ENCODE measurements at regions not wholly inside any gene's neighbourhood (a gene's known extent, or its start where the extent isn't known, plus 50 kb on each side); places are given as distances from the start of the nearest gene placed in this dataset.

DNA sequence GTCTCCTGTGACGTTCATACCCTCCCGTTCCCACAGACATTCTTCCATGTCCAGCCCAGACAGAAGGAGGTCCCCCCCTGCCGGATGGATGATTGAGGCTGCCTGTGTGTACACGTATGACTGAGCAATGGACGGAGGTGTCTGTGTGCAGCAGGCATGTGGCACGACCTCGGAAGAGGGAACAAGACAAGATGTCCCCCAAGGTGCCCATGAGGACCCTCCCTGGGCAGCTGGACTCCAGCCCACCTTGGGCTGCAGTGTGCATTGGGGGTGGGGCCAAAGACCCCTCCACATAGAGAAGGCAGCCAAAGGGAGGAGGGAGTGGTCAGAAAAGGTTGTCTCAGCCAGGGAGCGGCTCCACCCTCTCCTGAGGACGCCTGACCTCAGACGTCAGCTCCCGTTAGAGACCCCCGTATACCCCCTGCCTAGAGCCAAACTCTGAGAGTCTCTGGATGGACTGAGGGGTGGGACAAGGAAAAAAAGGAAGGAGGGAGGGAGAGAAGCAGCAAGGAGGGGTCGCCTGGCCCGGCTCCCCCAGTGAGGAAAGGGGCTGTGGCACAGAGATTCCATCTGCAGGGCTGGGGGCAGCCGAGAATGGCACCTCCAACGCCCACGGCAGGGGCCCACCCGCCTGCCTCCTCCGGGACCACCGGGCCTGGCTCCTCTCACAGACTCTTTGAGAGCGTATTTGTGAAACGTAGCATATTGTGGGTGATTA, 92.9 kb upstream of the BHLHE23 start:
- no peak for DNase-seq

DNA sequence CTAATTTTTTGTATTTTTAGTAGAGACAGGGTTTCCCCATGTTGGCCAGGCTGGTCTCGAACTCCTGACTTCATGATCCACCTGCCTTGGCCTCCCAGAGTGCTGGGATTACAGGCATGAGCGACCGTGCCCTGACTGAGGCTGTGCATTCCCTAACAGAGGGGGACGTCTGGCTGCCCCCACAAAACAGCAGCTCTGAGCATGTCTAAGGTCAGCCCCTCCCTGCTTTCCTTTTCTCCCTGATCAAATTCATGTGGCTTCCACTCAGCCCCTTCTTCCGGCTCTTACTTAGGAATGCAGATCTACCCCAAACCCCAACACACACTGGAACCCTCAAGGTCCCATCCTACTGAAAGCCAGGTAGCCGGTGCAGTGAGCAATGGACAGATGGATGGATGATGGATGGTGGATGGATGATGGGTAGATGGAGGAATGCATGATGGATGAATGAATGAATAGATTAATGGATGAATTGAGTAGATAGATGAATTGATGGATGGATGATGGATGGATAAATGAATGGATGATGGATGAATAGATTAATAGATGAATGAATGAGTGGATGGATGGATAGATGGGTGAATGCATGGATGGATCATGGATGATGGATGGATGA, 91.5 kb upstream of the BHLHE23 start:
- no peak for DNase-seq

DNA sequence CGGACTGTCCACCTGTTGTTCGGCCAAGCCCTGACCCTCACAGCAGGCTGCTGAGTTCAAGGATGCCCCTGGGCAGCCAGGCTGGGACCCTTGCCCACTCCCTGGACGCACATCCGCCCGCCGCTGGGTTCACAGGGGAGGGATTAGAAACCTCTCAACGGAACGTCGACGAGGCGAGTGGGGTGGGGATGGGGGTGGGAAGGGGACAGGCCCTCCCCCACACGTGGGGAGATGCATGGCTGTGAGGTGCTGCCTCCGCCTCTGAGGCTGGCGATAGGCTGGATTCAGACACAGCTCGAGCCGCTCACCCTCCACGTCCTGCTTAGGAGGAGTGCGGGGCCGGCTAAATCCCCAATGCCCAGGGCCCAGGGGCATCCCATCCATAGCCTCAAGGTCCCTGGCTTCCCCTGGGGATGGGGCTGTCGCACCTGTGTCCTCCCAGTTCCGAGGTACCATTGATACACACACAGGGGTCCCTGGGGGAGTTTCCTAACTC, 90.6 kb upstream of the BHLHE23 start:
- no peak for DNase-seq

DNA sequence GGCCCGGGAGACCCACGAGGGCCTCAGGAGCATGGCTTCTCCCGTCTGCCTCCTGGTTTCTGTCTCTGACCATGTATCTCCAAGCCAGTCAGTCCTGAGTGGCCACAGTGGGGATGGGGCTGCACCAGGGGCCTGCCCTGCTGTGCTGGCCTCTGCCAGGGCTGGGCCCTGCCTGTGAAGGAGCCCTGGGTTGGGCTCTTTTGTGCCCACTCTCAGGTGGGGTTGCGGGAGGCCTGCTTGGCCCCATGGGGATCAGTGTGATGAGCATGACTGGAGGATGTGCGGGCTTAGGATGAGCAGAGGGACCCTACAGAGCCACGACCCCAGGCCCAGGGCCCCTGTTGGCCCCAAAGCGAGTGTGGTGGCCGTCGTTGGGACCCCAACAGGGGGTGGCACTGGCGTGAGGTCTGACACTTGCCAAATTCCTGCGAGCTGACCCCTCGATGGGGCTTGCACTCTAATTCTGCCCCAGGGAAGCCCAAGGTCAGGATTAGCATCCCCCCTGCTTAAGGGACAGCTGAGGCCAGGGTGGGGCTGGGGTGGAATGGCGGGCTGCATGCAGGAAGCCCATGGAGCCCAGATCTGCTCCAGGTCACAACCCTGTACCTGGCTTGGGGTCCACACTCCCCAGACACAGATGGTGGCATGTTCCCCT, 90.0 kb upstream of the BHLHE23 start:
- no peak for DNase-seq

DNA sequence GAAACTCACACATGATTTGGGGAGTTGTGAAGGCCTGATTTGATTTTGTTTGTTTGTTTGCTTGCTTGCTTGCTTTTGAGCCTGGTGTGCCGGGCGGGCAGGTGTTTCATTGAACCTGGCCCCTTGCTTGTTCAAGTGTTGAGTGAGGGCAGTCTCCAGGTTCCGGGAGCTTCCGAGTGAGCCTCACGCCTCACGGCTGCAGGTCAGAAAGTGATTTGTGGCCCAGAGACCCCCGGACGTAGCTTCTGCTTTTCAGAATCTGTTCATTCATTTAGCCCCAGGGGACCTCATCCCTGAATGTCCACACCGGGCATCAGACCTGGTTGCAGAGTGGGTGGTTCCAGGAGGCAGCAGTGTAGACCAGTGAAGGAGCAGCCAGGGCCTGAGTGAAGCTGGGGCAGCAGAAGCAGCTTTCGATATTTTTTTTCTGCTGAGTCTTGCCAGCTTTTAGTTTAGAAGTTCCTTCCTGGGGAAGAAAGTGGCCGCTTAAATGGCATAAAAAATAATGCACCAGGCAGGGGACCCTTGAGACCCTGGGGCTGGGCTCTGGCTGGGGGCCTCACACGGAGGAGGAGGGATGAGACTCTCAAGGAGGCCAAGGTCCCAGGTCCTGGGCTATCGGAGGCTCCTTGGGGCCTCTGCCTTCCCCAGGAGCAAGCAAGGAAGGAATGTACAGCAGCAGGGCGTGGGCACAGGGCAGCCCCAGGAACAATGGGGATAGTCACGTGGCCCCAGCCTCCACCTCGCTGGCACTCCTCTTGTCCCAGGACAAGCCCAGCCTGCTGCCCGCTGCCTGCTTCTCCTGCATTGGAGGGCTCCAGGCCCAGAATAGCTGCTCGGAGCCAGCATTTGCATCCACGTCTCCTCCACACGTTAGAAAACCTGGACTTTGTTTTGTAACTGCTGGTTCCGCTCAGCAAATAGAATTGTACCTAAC, 89.2 kb upstream of the BHLHE23 start:
- no peak for DNase-seq

DNA sequence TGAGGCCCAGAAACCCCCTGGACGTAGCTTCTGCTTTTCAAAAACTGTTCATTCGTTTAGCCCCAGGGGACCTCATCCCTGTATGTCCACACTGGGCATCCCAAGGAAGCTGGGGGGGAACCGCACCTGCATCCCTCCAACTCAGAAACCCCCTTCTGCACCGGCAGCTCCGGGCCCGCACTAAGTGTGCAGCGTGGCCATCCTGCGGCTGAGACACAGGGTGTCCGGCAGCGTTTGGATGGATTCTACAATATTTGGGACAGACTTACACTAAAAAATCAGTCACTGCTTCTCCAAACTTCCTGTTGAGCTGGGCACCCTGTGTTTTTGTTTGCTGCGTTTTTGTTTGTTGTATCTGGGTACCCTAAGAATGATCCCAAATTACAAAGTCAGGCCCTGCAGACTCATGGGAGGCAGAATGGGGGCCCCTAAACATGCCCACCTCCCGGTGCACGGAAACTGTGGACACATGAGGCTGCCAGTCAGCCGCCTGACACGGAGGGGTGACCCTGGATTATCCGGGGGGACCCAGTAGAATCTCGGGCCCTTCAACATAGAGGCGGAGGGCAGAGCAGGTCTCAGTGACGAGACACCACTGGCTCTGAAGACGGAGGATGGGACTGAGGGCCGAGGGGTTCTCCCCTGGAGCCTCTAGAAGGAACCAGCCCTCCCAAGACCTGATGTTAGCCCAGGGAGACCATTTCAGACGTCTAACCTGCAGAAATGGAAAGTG, 88.2 kb upstream of the BHLHE23 start:
- DNase-seq = no peak

DNA sequence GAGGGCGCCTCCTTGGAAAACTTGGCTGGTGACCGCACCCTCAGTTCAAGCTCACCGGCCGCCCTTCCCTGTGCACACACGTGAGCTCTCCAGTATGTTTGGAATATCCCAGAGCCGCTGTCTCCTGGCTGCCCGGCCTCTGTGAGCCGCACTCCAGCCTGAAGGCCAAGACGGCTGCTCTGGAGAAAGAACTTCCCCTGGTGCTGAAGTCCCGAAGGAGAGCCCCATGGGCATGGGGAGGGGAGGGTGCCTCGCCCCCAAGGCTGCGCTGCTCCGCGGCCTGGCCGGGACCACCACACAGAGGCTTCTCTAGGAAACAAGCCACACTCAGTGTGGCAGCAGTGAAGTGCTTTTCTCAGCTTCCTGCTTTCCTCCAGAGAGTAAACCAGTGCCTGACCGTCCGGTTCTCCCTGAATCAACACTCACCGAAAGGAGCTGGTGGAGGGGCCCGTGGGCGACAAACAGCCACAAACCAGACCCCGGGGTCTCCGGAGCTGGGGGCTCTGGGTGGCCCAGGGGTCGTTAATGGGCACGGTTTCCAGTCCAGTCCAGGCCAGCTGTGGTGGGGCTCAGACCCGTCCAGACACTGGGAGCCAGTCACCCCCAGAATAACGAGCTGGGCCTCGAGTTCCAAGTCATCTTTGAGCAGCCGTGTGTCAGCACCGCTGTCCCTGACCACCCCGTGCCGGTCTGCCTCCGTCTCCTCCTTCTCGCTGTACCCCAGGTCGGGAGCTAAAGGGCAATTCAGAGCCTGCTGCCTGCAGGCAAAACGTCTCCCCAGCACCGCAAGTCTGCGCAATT, 87.4 kb upstream of the BHLHE23 start:
- no peak for DNase-seq

DNA sequence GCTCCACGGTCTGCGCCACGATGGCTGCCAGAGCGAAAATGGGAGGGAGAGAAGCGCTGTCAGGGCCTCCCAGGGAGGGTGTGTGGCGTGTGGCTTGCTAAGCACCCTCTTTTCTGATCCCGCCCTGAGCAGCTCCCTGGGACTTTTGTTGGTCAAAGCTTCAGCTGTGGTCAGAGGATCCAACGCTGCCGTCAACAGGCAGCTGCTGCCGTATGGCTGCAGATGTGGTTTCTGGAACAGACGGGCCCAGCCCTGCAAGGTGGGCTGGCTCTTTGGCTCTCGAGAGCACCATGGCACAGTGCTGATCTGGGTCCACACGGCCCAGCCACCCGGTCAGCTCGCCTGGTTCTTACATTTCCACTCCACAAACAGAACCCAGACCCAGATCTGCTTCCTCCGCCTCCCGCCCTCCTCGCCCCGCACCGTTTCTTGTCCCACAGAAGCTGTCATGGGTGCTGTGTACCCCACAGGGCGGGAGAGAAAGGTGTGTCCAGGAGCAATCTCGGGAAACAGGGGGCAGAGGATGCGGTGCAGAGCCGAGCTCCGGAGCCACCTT, 86.0 kb upstream of the BHLHE23 start:
- DNase-seq = no peak

DNA sequence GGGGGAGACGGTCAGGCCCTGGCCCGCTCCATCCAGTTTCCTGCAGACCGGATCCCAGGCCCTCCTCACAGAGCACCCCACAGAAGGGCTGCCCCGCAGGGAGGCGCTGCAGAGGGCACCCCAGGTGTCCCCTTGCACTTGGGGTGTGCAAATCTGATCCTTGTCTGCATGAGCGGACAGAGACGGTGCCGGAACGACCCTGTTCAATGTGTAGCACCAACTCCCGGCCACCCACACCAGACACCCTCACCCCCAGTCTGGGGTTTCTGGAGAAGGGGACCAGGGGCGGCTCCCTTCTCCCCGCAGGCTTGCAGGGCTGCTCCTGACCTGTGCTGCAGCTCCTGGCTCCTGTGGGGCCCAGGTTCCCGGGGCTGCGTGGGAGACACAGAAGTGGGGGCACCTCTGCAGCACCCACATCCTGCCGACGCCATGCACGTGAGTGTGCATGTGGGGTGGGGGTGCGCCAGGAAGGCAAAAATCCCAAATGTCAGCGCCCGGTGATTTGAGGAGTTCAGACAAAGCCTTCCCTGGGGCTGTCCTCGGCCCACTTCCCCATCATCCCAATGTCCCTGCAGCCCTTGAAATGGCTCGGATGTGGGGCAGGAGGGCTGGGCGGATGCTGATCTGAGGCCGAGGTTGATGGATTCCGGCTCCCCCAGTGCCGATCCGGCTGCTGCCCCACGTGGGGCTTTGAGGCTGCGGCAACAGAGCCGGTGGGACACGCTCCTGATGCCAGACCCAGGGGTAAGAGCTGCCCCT, 85.3 kb upstream of the BHLHE23 start:
- no peak for DNase-seq

DNA sequence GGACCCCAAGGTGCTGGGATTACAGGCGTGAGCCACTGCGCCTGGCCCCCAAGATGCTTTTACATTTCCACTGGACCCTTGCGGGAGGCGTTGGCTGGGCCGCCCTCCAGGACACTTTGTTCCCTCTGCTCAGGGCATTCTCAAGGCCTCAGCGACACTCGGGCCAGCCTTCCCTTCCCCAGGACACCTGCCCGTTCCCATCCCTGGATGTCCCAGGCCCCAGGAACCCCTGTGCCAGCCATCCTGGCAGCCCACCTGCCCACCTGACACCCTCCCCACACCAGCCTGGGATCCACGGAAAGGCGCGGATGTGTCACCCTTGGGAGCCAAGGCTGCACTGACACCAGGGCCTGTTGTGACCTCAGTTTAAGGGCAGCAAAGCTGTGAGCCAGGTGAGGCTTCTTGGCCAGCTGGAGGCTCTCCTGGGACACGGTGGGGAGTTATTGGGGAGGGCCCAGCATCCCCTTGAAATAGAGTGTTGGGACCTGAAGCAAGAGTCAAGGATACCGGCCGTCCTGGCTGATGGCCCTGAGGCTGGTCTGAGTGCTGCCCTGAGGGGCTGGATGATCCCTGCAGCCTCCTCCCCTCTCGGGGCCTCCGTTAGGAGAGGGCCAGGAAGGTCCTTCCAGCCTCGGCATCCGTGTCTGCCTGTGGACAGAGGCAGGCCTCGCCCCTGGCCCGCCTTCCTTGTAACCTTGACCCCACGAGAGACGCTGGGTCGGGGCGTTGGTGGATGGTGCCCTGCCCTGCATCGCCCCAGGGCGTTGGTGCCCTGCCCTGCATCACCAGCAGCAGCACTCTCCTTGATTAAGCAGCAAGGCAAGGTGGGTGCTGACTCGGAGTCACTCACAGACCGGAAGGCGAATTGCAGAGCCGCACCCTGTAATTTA, 84.2 kb upstream of the BHLHE23 start:
- no peak for DNase-seq

DNA sequence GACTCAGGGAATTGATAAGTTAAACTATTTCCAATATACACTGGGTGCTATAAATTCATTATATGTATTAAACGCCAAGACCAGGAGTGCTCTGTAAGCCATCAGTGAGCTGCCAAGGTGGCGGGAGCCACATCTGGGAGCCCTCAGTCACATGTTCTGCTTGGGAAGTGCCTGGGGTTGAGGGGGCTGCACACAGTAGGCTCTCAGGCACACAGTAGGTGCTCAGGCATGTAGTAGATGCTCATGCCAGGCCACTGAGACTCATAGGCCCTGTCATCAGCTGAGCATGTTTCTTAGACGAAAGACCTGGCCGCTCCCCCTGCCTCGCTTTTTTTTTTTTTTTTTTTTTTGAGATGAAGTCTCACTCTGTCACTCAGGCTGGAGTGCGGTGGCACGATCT, 83.3 kb upstream of the BHLHE23 start:
- no peak for DNase-seq

DNA sequence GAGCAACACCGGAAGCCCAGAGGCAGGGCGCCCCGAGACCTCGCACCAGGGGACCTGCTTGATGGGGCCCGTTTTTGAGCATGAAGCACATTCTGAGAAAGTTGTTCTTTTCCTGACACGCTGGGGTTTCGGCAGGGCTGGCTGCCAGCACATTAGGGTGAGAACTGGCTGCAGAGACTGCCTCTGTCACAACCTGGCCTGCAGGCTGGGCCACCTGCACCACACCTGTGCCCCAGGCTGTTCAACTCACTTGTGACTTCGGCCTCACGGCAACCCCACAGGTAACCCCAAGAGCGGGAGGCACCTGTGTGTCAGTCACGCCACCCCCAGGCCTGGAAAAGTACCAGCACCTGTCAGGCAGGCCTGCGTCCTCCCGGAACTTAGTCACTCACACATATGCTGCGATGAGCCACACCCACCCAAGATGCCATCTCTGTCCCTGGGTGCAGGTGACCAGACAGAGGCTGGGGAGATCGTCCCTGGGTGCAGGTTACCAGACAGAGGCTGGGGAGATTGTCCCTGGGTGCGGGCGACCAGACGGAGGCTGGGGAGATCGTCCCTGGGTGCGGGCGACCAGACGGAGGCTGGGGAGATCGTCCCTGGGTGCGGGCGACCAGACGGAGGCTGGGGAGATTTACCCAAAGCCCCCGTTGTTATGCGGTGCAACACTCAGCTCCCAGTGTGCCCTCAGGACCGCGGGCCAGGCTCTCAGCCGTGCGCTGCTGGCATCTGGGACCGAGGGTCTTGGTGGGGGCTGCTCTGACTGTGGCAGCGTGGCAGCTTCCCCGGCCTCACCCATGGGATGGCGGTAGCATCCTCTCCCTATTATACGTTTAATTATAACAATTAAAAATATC, 82.5 kb upstream of the BHLHE23 start:
- no peak for DNase-seq

DNA sequence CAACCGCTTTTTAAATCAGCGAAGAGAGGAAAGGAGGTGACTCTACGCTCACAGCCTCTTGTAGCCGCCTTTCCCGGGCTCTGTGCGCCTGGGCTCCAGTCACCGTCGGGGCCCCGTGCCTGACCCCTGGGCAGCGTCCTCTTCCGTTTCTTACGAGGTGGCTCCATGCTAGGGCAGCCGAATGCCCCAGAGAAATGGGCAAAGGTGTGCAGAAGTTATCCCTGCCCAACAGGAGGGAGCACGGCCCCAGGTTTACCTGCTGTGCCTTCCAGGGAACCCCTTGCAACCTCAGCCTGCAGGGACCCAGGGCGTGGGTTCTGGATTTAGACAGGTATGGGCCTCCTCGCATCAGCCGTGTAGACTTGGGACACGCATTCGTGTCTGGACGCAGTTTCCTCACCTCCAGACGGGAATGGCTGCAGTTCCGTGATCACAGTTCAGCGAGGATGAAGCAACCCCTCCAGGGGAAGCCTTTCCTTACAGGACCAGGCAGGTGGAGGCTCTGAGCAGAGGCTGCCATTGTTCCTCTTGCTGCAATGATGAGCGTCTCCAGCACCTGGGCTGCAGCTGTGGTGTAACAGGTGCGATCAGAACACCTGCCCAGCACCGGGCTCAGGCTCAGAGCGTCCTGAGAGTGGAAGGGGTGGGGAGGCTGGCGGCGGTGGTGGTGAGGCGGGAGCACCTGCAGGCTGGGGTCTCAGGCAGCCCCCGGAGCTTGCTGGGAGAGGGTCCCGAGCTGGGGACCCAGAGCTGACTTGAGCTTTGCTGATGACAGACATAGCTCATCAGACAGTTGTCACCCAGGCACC, 81.3 kb upstream of the BHLHE23 start:
- DNase-seq = no peak

DNA sequence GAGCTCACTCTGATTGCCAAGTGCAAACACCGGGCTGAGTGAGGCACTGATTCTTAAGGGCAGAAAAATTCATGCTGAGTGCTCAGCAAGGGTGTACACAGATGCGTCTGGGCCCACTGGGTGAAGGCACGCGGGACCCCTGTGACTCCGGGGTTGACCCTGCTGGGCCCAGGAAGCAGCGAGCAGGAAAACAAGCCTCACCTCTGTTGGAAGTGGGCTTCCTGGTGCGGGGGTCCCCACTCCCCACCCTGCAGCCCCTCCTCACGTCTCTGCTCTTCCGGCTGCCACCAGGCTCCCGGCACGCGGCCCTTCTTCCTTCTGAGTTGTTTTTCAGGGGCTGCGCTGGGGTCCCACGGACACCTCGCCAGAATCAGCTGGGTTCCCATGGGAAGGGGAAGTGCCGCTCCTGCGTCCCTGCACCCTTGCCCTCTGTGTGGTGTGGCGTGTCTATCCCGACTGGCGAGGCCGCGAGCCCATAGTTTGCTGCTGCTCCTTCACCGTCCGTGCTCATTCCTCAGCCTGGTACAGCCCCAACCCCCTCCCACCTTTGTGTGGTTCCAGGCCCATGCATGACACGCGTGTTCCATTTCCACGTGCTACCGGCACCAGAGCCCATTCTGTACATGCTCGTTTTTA, 80.6 kb upstream of the BHLHE23 start:
- DNase-seq = no peak

DNA sequence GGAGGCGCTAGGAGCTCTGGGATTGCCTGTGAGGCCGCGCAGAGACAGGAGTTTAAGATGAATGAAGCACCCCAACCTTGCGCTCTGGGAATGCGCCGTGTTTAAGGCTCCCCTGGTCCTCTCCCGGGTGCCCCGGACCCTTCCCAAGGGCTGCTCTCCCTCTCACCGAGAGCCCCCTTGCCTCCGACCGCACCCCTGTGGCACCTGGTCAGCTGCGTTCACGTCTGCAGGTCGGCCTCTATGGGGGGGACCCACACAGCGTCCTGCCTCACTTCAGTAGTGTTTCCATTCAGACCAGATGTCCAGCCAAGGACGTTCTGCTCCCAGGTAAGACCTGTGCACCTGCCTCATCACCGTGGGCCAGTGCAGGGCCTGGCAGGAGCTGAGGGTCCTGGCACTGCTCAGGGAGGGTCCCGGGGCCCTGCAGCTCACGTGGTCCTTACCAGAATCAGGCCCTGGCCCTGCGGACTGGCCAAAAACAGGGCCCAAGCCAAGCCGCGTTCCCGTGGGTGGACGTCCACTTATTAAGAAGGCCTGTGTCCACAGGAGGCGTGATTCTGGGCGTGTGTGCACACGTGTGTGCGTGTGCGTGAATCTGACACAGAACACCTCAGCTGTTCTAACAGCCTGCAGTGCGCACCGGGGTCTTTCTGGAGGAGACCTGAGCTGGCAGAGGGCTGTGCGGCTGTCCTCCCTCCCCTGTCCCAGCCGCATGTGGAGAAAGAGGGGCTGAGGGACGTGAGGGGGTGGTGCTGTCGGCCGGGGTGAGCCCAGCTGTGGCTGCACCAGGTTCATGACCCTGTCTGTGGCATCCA, 79.9 kb upstream of the BHLHE23 start:
- DNase-seq = no peak

All from suppressor macrophage treated with lipopolysaccharide for 4 hours (primary cell).